ENCODE measurements at regions not wholly inside any gene's neighbourhood (a gene's known extent, or its start where the extent isn't known, plus 50 kb on each side); places are given as distances from the start of the nearest gene placed in this dataset.

DNA sequence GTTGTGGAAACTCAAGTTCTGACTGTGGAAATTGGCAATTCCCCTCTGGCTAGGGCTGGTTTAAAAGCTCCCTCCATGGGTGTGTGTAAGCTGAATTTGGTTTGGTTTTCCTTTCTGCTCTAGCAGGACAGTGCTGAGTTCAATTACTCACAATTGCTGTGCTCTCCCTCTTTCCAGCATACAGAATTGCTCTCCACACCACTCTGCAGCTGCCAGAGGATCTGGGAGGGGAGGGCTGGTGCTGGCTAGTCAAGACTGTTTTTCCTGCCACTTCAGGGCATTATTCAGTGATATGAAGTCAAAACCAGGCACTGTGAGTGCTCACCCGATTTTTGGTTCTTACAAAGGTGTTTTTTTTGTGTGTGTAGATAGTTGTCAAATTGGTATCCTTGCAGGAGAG is 336.9 kb upstream of the SLC24A2 start:
- Histone ChIP-seq H3K23ac (ENCODE audit: insufficient read length) (no peak overlapping the region), H3K9me3 (ENCODE audit: insufficient read depth in 2 of 2, low read depth in 1 of 2, low read length in 1 of 2) (no peaks in the 10 kb centered on the region), H3K4me2 (ENCODE audit: insufficient read depth in 1 of 2, low read depth in 2 of 2, low read length in 2 of 2) (no peak overlapping the region), H3K27ac (ENCODE audit: low read depth, low read length) (no peak overlapping the region), H3K18ac (ENCODE audit: extremely low read depth, low read length) (no peak overlapping the region), H4K20me1 (replicated peaks in 1 of 2; ENCODE audit: control insufficient read depth in 1 of 2, insufficient read depth in 2 of 2, low read length in 2 of 2) (no peaks in the 10 kb centered on the region), H2AK5ac (ENCODE audit: low read depth, low read length) (no peak overlapping the region), H3K14ac (ENCODE audit: insufficient read length) (no peak overlapping the region), H2AFZ (ENCODE audit: low read length) (no peak overlapping the region), H3K79me1 (ENCODE audit: low read depth, low read length) (no peaks in the 10 kb centered on the region), H4K5ac (ENCODE audit: insufficient read length, low read depth, low read length) (no peak overlapping the region), H3K56ac (replicated peaks; ENCODE audit: insufficient read length, low read depth, low read length) (no peak overlapping the region), H3K4ac (replicated peaks; ENCODE audit: insufficient read length, low read depth, low read length) (no peak overlapping the region), H2BK12ac (ENCODE audit: low read depth, low read length) (no peak overlapping the region), H2BK120ac (replicated peaks; ENCODE audit: low read depth, low read length) (no peak overlapping the region), H3K23me2 (ENCODE audit: low read depth, low read length) (no peaks in the 10 kb centered on the region; the same call in 1 of the 2 replicates), H2BK5ac (ENCODE audit: low read depth, low read length) (no peak overlapping the region), H3K4me3 (ENCODE audit: extremely low read depth in 1 of 4, insufficient read depth in 2 of 4, low read depth in 3 of 4, low read length in 4 of 4) (no peak overlapping the region), H3K4me1 (replicated peaks in 1 of 4; ENCODE audit: control insufficient read depth in 3 of 4, insufficient read depth in 4 of 4, low read length in 3 of 4) (peaks cover 0 to 6% (median 0%) of the 10 kb centered on the region in 4 experiments; a peak in 2 of 7 replicates), H3K79me2 (ENCODE audit: control insufficient read depth in 1 of 2, insufficient read depth in 2 of 2, low read length in 2 of 2) (no peaks in the 10 kb centered on the region), H3K9ac (replicated peaks in 1 of 4; ENCODE audit: extremely low read depth in 1 of 4, low read depth in 3 of 4, low read length in 3 of 4) (no peak overlapping the region), H2BK20ac (ENCODE audit: low read length) (no peak overlapping the region), H2BK15ac (ENCODE audit: low read length) (no peak overlapping the region), H4K8ac (ENCODE audit: extremely low read depth, insufficient read depth, low read length) (no peak overlapping the region), H3K27me3 (replicated peaks in 1 of 4; ENCODE audit: control insufficient read depth in 3 of 4, extremely low read depth in 1 of 4, insufficient read depth in 3 of 4, low read length in 3 of 4) (no peaks in the 10 kb centered on the region), H3K36me3 (ENCODE audit: control insufficient read depth in 2 of 4, insufficient read depth in 4 of 4, low read length in 3 of 4) (no peaks in the 10 kb centered on the region), H4K91ac (replicated peaks; ENCODE audit: insufficient read length, low read length) (no peak overlapping the region)
- WGBS, 2 experiments (ENCODE audit: extremely low coverage in 1 of 2, insufficient coverage in 1 of 2, insufficient read length in 1 of 2, insufficient replicate concordance in 2 of 2, low coverage in 1 of 2, low lambda C conversion rate in 2 of 2, missing lambda C conversion rate in 1 of 2), result 73% methylated on average over 1 of the region's 1 CpG; no CpG with 5 or more reads in 1 of the 2 experiments
- CTCF ChIA-PET (ENCODE audit: partially characterized antibody), result interaction anchor here (0.7 to 1.1 kb wide), 2 partner anchors 8 to 13 kb away, joined by 3 to 4 read pairs; no protein-coding TSS in a partner anchor
- DNase-seq (ENCODE audit: low read depth in 1 of 2, low spot score in 2 of 2) (no peak), FAIRE-seq (no peak)
- POLR2A ChIA-PET (ENCODE audit: partially characterized antibody), result no interaction called here
- no peak for TF ChIP-seq CBX5 (IDR thresholded peaks at IDR 0.05; ENCODE audit: low read depth, low read length)
- TF ChIP-seq TCF12 (IDR thresholded peaks at IDR 0.05; ENCODE audit: low read depth, low read length), result no peak
- no peak for TF ChIP-seq RBBP5 (IDR thresholded peaks at IDR 0.05; ENCODE audit: borderline replicate concordance, low read depth, low read length)
- no peak for TF ChIP-seq RAD21 (IDR thresholded peaks at IDR 0.05 in 1 of 2, conservative IDR thresholded peaks at IDR 0.05 in 1 of 2; ENCODE audit: low read depth in 2 of 2, low read length in 2 of 2)
- TF ChIP-seq, protein P1, sequence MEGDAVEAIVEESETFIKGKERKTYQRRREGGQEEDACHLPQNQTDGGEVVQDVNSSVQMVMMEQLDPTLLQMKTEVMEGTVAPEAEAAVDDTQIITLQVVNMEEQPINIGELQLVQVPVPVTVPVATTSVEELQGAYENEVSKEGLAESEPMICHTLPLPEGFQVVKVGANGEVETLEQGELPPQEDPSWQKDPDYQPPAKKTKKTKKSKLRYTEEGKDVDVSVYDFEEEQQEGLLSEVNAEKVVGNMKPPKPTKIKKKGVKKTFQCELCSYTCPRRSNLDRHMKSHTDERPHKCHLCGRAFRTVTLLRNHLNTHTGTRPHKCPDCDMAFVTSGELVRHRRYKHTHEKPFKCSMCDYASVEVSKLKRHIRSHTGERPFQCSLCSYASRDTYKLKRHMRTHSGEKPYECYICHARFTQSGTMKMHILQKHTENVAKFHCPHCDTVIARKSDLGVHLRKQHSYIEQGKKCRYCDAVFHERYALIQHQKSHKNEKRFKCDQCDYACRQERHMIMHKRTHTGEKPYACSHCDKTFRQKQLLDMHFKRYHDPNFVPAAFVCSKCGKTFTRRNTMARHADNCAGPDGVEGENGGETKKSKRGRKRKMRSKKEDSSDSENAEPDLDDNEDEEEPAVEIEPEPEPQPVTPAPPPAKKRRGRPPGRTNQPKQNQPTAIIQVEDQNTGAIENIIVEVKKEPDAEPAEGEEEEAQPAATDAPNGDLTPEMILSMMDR (IDR thresholded peaks at IDR 0.05; ENCODE audit: control extremely low read depth in 1 of 3, insufficient read depth in 1 of 3, low read depth in 1 of 3, low read length in 3 of 3), result no peak
- TF ChIP-seq SP4 (IDR thresholded peaks at IDR 0.05; ENCODE audit: low read length), result no peak
- TF ChIP-seq FOSL1 (IDR thresholded peaks at IDR 0.05; ENCODE audit: insufficient read depth, low read depth, low read length), result no peak
- no peak for TF ChIP-seq KDM1A (IDR thresholded peaks at IDR 0.05; ENCODE audit: borderline replicate concordance, low read length)
- TF ChIP-seq GABPA (IDR thresholded peaks at IDR 0.05; ENCODE audit: borderline replicate concordance, insufficient read depth, low read length), result no peak
- TF ChIP-seq SIX5 (IDR thresholded peaks at IDR 0.05; ENCODE audit: low read depth, low read length), result no peak
- no peak for TF ChIP-seq BRCA1 (IDR thresholded peaks at IDR 0.05; ENCODE audit: low read depth, low read length)
- no peak for TF ChIP-seq MAX (IDR thresholded peaks at IDR 0.05)

All from H1 (cell line).